Lower lobe of right lung (tissue), 2 donors: ENCODE measurements at regions not wholly inside any gene's neighbourhood (a gene's known extent, or its start where the extent isn't known, plus 50 kb on each side); places are given as distances from the start of the nearest gene placed in this dataset.

ENCODE experiments used
- ATAC-seq, 2 donors: fragments of 200-7000 bp; cut with Tn5 transposase; one replicate each; pipeline ENCODE4 v1.9.1; 2020 to 2022; ENCODE audit warnings: mild to moderate bottlenecking in 2 of 2, moderate library complexity in 2 of 2
- DNase-seq: peaks from one replicate; pipeline ENCODE4 v3.0.0-alpha.2; 2020
- H3K27ac ChIP-seq: fragments of 200-600 bp; one replicate; pipeline ENCODE4 v1.8.0; 2022
- H3K27me3 ChIP-seq: fragments of 200-600 bp; one replicate; pipeline ENCODE4 v1.8.0; 2022; ENCODE audit warnings: low read depth
- H3K36me3 ChIP-seq: fragments of 200-600 bp; one replicate; pipeline ENCODE4 v1.8.0; 2022; ENCODE audit warnings: mild to moderate bottlenecking
- H3K4me1 ChIP-seq: fragments of 200-600 bp; one replicate; pipeline ENCODE4 v1.8.0; 2022
- H3K4me3 ChIP-seq: fragments of 200-600 bp; one replicate; pipeline ENCODE4 v1.8.0; 2022; ENCODE audit warnings: mild to moderate bottlenecking
- H3K9me3 ChIP-seq: fragments of 200-600 bp; one replicate; pipeline ENCODE4 v1.8.0; 2022
- CTCF ChIP-seq: fragments of 200-600 bp; IDR thresholded peaks from one replicate; pipeline ENCODE4 v1.8.0; 2022; ENCODE audit warnings: antibody characterized with exemption, mild to moderate bottlenecking
- intact Hi-C: fragments of 100-400 bp; cut with DNase I; formaldehyde crosslinking; loops from one replicate; pipeline ENCODE4 v1.11.0; 2022
- donor health status: DM: no; HTN: yes; CAD: no; lungs with severe emphysema.

- Histone ChIP-seq H3K36me3 (no peaks in the 10 kb centered on the region), H3K27ac (no peak overlapping the region), H3K27me3 (no peaks in the 10 kb centered on the region), H3K4me1 (no peaks in the 10 kb centered on the region), H3K9me3 (no peaks in the 10 kb centered on the region), H3K4me3 (no peak overlapping the region)
- intact Hi-C loops = no loop called here
- ATAC-seq (no peak), DNase-seq (no peak)
- no peak for TF ChIP-seq CTCF
Observed at GRCh38 chr9:117561761-117562160, 142.4 kb upstream of the TLR4 start.

- Histone ChIP-seq H3K4me3 (no peak overlapping the region), H3K9me3 (no peaks in the 10 kb centered on the region), H3K36me3 (no peaks in the 10 kb centered on the region), H3K27ac (no peak overlapping the region), H3K27me3 (no peaks in the 10 kb centered on the region), H3K4me1 (no peaks in the 10 kb centered on the region)
- DNase-seq = peak; percentile 61
- ATAC-seq = peak; percentile 51 to 62
- peak; percentile 51 for TF ChIP-seq CTCF
- intact Hi-C loops = no loop called here
Observed at GRCh38 chr9:117555964-117556629, 141.2 kb upstream of the ASTN2 start.

- Histone ChIP-seq H3K27me3 (no peaks in the 10 kb centered on the region), H3K9me3 (no peaks in the 10 kb centered on the region), H3K4me3 (no peak overlapping the region), H3K27ac (no peak overlapping the region), H3K4me1 (no peaks in the 10 kb centered on the region), H3K36me3 (no peaks in the 10 kb centered on the region)
- intact Hi-C loops = no loop called here
- DNase-seq (no peak), ATAC-seq (no peak)
- TF ChIP-seq CTCF = no peak
Observed at GRCh38 chr9:117552811-117553210, 138.0 kb upstream of the ASTN2 start.

GRCh38 chr9:117551171-117551570, 136.3 kb upstream of the ASTN2 start:
- Histone ChIP-seq H3K27ac (no peak overlapping the region), H3K9me3 (no peaks in the 10 kb centered on the region), H3K4me1 (peaks cover 4% of the 10 kb centered on the region), H3K36me3 (no peaks in the 10 kb centered on the region), H3K4me3 (no peak overlapping the region), H3K27me3 (no peaks in the 10 kb centered on the region)
- no peak for DNase-seq
- TF ChIP-seq CTCF = no peak
- intact Hi-C loops = no loop called here
- no peak for ATAC-seq

GRCh38 chr9:117549444-117549843, 134.6 kb upstream of the ASTN2 start:
- Histone ChIP-seq H3K27ac (no peak overlapping the region), H3K4me1 (peaks cover 4% of the 10 kb centered on the region), H3K4me3 (no peak overlapping the region), H3K27me3 (no peaks in the 10 kb centered on the region), H3K36me3 (no peaks in the 10 kb centered on the region), H3K9me3 (no peaks in the 10 kb centered on the region)
- no peak for ATAC-seq
- TF ChIP-seq CTCF = no peak
- intact Hi-C loops = no loop called here
- no peak for DNase-seq
